NCI-H510A treated with DMSO at 0.1 percent for 48 hours (cell line): ENCODE measurements at regions not wholly inside any gene's neighbourhood (a gene's known extent, or its start where the extent isn't known, plus 50 kb on each side); places are given as distances from the start of the nearest gene placed in this dataset.

Experiments
- DNase-seq: peaks from one replicate; lab custom pipeline; 2025; lab: John Stamatoyannopoulos, UW

DNA sequence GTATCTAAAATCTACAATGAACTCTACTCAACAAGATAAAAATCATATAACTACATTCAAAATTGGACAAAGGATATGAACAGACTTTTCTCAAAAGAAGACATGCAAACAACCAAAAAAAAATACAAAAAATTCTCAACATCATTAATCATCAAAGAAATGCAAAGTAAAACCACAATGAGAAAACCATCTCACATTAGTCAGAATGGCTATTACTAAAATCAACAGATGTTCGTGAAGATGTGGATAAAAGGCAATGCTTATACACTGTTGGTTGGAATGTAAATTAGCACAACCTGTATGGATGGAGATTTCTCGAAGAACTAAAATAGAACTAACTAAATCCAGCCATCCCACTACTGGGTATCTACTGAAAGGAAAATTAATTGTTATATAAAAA is 1080.8 kb downstream of the AMY1C start:
- DNase-seq, result no peak

DNA sequence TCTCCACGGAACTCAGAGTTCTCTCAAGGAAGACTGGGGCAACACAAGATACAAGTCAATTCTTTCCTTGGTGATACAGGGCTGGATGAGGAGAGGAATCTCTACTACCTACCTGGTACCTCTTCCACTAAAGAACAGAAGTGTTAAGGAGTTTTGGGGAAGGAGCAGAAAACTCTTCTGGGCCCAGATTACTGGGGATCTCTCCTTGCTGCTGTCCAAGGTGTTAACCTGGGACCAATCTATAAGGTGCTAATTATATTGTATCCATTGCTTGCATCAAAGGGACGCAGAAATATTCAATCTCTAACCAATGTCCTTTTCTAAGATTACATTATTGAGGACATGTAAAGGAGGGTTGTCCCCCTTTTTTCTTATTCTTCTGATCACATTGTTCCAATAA is 1102.5 kb downstream of the AMY1C start:
- no peak for DNase-seq

DNA sequence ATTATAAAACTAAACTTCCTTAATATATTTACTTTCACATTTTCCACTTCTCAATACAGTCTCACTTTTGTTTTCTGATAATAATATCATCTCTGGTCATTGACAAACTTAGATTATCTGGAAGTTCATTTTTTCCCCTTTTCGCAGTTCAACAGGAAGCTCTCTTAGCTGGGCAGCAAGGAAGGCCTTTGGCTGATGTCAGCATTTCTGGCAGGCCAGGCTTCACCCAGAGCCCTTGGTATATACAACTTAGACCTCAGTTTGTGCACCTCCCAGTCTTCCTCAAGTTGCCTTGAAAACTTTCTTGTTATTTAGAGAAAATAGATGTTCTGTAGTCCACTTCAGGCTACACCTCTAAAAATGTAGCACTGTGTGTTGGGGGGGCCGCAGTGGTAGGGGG is 1103.6 kb downstream of the AMY1C start:
- DNase-seq, result no peak

DNA sequence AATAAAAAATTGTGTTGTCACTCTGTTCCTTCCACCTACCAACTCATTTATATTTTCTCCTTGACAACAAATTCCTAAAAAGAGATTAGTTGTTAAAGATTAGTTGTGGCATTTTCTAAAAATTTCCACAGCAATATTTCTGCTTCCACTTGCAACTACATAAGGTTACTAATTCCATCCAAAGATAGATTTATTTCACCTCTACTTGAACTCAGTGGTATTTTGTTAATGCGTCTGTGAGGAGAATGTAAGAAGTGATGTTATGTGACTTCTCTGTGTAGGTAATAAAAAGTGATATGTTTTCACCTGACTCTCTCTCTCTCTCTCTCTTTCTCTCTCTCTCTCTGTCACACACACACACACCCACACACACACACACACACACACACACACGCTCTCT is 1104.8 kb downstream of the AMY1C start:
- DNase-seq, result no peak

DNA sequence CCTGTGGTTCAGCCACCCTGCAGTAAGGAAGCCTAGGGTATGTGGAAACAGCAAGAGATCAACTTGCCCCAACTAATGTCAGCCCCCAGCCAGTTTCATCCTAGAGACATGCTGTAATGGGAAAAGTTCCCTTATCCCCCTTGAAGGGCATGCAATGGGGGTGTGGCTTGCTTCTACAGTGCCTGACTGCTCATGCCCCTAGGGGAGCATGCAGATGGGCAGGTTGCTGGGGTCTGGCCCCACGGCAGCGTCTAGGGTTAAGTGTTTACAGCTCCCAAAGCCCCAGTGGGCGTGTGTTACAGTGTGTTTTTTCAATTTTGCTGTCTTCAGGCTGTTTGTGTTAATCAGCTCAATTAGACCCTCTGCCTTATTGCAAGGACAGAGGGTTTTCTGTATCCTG is 1105.9 kb downstream of the AMY1C start:
- DNase-seq, result no peak

DNA sequence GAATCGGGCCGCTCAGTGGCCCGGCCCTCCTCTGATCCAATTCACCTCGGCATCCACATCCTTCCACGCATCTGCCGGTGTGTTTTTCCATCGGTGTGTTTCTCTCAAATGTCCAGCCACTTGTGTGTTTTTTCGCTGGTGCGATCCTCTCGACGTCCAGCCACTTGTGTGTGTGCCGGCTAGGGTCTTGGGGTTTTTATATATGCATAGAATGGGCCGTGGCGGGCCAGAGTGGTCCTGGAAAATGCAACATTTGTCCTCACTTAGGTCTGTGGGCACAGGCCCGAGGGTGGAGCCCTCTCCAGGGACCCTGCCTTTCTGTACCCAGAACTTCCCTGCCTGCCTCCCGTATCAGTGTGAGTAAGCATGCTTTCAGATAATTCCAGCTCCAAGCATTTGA is 1106.4 kb downstream of the AMY1C start:
- no peak for DNase-seq

DNA sequence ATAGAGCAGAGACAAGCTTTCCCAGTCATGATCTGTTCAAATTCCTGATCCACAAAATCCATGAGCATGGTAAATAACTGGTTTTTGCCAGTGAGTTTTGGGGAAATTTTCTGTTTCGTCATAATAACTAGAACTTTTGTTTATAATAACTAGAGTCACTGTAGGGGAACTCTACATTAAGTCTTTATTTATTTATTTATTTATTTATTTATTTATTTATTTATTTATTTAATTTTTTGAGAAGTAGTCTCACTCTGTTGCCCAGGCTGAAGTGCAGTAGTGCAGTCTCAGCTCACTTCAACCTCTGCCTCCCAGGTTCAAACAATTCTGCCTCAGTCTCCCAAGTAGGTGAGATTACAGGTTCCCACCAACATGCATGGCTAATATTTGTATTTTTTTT is 1106.8 kb downstream of the AMY1C start:
- no peak for DNase-seq

DNA sequence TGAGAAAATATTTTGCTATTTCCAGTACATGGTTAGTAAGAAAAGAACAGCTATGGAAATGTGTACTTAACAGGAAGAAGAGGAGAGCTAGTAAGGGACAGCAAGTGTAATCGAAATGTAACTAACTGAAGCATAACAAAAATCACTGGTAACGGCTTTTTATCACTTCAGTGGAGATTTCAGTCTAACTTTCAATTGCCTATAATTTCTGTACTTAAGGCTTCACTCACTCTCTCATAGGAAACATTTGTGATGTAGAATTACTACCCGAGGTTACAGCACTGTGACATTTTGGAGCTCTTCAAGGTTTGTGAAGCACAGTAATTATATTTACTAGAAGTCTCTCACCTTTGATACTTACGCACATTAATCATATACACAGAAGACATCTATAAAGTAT is 1119.1 kb downstream of the AMY1C start:
- DNase-seq, result peak; percentile 8

DNA sequence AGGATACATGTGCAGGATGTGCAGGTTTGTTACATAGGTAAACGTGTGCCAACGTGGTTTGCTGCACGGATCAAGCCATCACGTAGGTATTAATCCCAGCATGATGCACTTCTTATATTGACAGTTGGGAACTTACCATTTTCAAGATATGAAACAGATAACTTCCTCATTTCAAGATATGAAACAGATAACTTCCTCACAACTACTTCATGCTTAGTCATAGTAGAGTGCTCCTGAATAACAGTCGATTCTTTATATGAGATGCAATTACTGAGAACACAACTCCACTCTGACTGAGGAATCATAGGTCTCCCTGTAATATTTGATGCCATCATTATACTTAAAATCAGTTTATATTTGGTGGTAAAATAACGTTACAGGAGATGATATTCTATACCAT is 1124.3 kb downstream of the AMY1C start:
- DNase-seq, result no peak

DNA sequence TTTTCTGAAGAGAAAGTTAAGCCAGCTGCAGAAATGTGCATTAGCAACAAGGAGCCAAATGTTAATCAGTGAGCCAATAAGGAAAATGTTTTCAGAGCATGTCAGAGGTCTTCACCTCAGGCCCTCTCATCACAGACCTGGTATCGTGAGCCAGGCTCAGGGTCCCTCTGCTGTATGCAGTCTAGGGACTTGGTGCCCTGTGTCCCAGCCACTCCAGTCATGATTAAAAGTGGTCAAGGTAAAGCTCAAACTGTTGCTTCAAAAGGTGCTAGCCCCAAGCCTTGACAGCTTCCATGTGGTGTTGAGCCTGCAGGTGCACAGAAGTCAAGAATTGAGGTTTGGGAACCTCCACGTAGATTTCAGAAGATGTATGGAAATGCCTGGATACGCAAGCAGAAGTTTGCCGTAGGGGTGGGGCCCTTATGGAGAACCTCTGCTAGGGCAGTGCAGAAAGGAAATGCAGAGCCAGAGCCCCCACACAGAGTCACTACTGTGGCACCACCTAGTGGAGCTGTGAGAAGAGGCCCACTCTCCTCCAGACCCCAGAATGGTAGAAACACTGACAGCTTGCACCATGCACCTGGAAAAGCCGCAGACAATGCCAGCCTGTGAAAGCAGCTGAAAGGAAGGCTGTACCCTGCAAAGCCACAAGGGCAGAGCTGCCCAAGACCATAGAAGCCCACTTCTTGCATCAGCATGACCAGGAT is 1128.7 kb downstream of the AMY1C start:
- DNase-seq, result no peak

DNA sequence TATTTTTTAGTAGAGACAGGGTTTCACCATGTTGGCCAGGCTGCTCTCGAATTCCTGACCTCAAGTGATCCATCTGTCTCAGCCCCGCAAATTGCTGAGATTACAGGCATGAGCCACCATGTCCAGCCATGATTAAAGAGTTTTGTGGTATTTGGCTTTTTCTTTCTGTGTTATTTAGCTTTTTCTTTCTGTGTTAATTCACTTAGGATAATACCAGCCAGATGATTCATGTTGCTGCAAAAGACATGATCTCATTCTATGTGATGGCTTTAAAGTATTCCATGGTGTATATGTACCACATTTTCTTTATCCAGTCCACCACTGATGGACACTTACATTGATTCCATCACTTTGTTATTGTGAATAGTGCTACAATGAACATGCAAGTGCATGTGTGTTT is 1135.2 kb downstream of the AMY1C start:
- no peak for DNase-seq

DNA sequence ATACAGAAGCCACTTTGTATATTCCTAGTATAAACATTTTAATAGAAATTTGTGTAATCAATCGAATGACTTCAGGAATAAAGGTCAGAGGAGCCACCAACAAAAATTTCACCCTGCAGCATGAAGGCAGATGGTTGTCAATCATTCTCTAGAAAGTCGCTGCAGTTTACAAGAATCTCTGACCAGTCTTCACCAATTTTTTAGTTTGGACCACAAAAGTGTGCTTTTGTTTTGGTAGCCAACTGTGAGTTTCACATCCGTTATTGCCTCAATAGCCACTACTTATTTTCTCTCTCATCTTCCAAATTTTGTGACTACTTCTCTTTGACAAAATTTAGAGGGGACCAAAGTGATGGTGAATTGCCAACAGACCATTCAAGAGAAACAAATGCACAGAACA is 1155.6 kb downstream of the AMY1C start:
- no peak for DNase-seq

DNA sequence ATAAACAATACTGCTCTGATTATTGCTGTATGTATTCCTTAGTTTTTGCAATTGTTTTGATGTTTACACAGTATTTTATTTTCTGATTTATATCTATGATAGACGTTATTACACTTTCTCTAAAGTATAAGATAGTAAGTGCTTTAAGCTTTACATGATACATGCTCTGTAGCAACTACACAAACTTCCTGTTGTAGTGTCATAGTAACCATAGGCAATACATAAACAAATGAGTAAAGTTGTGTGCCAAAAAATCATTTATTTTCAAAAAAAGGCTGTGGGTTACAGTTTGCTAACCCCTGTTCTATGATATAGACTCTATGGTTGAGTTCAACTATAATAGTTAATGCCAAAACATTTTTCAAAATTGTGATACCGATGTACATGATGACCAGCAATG is 1156.4 kb downstream of the AMY1C start:
- DNase-seq, result no peak

DNA sequence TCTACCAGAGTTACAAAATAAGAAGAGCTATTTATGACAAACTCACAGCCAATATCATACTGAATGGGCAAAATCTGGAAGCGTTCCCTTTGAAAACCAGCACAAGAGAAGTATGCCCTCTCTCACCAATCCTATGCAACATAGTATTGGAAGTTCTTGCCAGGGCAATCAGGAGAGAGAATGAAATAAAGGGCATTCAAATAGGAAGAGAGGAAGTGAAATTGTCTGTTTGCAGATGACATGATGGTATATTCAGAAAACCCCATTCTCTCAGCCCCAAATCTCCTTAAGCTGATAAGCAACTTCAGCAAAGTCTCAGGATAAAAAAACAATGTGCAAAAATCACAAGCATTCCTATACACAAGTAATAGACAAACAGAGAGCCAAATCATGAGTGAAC is 1169.5 kb downstream of the AMY1C start:
- DNase-seq, result no peak

DNA sequence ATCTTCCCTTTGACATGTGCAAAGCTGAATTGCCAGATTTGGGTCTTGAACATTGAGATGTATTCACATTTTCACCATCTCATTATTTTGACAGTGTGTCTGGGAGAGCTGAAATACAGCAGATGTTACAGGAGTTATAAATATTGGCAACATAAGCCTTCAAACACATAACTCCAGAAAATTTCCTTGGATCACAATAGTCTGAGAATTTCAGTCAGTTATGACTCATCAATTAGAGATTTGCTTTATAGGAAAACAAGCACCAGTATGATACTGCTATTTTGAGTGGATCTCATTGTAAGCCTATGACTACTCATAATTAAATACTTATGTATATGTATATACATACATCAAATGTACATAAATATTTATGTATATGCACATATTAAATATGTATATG is 1171.8 kb downstream of the AMY1C start:
- DNase-seq, result no peak

DNA sequence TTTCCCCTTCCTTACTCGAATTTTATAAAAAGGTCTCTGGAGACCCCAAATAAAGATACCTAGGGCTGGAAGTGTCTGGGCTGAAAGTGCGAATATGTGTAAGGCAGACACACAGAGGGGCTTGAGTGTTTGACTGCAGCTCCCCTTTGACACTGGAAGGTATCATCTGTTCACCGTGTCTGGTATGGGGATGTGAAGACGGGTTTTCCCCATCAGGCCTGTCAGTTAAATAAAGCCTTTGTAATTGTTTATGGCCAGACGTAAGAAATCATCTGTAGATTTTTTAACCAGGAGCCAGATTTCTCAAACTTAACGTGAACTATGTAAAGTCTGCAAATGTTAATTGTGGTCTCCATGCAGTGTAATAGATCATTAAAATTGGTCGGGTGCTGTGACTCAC is 1173.4 kb downstream of the AMY1C start:
- DNase-seq, result no peak

DNA sequence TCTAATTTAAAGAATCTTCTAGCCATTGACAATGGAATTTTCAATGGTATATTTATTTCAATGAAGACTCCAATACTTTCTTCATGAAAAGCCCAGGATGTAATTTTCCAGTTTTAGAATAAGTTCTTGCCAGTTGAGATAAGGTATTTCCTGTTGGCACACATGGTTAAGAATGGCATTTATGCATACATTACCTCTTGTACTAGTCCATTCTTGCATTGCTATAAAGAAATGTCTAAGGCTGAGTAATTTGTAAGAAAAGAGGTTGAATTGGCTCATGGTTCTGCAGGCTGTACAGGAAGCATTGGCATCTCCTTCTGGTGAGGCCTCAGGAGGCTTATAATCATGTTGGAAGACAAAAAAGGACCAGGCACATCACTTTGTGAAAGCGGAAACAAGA is 1179.6 kb downstream of the AMY1C start:
- no peak for DNase-seq

DNA sequence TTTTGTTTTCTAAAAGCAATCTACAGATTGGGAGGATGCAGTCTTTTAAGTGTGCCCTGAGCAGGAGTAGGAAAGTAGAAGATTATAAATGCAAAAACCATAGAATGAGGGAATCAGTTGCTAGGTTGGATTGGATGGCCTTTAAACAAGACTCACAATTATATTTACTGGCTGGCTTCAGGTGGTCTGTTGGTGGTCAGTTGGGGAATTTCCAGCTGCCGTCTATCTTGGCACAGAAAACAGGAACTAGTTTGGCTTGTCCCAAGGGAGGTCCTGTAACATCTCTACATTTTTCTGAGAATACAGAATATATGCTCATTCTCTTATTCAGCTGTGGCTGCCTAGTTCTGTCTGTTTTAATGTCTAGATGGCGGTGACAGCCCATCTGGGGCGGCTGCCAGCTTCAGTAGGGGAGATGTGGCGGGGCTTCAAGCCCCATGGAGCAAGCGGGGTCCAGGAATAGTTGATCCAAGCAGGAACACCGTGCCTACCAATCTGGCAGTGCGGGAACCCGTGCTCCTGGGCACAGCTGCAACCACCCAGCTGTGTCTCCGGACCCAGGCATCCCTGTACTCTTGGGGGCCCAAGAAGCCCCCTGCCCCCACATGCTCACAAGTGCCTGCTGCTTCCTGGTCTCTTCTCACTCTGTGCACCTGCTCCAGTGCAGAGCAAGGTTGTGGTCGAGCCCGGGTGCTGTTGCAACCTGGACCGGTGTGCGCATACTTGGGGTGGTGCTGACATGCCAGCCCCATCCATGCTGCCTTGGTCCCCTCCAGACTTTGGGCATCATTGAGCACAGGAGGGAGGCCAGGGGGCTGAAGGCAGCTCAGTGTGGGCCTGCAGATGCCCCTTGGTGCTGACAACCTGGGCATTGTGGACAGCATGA is 1182.6 kb downstream of the AMY1C start:
- DNase-seq, result no peak

DNA sequence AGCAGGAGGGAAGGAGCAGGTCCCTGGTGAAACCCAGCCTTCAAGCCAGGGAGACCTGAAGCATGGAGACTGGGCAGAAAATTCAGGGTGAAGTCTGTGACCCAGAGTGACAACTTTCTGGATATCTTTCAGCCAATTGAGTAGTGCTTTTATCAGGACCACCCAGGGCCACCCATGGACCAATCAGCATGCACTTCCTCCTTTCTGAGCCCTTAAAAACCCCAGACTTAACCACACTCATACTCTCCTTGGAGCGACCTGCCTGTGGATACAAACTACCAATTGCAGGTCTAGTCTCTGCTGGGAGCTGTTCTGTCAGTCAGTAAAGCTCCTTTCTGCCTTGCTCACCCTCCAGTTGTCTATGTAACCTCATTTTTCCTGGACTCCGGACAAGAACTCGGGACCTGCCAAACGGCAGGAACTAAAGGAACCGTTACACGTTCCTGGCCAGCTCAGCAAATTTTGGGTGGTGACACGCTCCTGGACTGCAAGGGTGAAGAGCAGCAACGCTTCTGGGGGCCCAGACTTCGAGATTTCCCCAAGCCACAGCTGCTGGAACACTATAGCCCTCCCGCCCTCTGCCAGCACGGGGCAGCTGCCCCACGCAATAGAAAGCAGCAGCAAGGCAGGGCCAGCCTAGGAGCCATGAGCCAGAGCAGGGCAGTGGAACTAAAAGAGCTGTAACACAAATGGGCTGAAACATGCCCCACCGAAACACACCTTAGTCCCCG is 1183.4 kb downstream of the AMY1C start:
- no peak for DNase-seq

DNA sequence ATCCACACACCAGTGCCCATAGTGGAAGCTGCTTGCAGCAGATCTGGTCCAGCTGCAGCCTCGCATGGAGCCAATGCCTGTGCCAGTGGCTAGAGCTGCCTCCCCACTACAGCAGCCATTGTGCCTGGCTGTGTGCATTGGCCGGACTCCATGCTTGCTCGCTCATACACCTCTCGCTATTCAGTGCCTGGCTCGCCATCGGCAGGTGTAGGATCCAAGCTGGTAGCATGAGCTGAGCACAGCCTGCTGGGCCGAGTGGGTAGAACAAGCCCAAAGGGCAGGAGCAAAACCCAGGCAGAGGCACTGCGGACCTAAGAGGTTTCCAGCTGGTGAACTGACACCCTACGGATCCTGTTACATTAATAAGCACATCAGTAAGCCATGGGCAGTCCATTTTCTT is 1184.1 kb downstream of the AMY1C start:
- DNase-seq, result no peak

DNA sequence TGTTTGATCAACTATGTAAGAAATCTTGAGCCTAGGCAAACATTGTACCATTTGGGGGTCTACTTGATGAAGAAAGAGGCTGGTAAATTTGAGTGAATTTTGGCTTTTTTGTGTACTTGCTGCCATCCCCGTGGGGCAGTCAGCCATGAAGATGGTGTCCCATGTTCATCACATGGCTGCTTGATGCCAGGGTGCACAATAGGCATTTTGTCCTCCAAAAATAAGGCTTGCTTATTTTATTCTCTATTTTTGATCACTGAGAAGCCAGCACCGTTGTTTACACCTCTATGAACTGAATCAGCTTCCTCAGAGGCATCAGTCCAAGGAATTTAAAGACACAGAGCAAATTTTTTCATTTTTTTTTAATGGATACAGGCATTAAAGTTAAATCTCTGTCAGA is 1195.7 kb downstream of the AMY1C start:
- DNase-seq, result no peak

DNA sequence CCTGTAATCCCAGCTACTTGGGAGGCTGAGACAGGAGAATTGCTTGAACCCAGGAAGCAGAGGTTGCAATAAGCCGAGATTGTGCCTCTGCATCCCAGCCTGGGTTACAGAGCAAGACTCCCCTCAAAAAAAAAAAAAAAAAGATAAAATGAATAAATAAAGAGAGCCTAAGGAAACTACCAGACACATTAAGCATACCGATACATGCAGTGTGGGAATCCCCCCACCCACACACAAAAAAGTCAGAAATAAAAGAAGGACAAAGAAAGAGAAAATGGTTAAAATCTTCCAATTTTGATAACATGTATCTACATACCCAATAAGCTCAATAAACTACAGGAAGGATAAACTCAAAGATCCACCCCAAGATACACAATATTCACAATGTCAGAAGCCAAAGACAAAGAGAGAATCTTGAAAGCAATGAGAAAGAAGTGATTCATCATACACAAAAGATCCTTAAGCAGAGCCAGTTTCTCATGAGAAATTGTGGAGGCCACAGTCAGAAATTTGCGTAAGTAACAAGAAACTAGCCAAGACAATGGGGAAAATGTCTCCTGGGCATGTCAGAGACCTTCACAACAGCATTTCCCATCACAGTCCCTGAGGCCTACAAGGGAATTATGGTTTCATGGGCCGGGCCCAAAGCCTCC is 1197.0 kb downstream of the AMY1C start:
- no peak for DNase-seq
